H1 (cell line): ENCODE measurements at regions not wholly inside any gene's neighbourhood (a gene's known extent, or its start where the extent isn't known, plus 50 kb on each side); places are given as distances from the start of the nearest gene placed in this dataset.

ENCODE experiments used
- ATF3 ChIP-seq: IDR thresholded peaks from 2 replicates; pipeline ENCODE4 v1.6.1; 2011; ENCODE audit warnings: low read depth, mild to moderate bottlenecking, low read length; ENCODE audit not compliant: insufficient read depth
- CTBP2 ChIP-seq: IDR thresholded peaks from 2 replicates; pipeline ENCODE4 v1.7.0; 2011; ENCODE audit warnings: borderline replicate concordance, mild to moderate bottlenecking, moderate library complexity, mixed read lengths, low read length; ENCODE audit not compliant: insufficient read depth, insufficient read length
- RBBP5 ChIP-seq: IDR thresholded peaks from 2 replicates; pipeline ENCODE4 v1.7.1; 2012; ENCODE audit warnings: low read depth, mild to moderate bottlenecking, inconsistent platforms, low read length, moderate library complexity, borderline replicate concordance
- TBP ChIP-seq: IDR thresholded peaks from 2 replicates; pipeline ENCODE4 v1.6.1; 2011; ENCODE audit warnings: low read depth, low read length, improper control_type of control experiment

GRCh38 chr3:148235566-148235965, 462.1 kb upstream of the AGTR1 start (continued):
- no peak for TF ChIP-seq ATF3
- TF ChIP-seq RBBP5 = no peak
- no peak for TF ChIP-seq CTBP2
- no peak for TF ChIP-seq TBP
